ENCODE measurements at regions not wholly inside any gene's neighbourhood (a gene's known extent, or its start where the extent isn't known, plus 50 kb on each side); places are given as distances from the start of the nearest gene placed in this dataset.

- DNase-seq (ENCODE audit: low read depth, low spot score), result no peak
- no peaks in the 10 kb centered on the region for H3K27me3 ChIP-seq (ENCODE audit: insufficient read depth, insufficient read length)
- H3K4me3 ChIP-seq (ENCODE audit: insufficient read length, low read depth), result no peak overlapping the region
- H3K9me3 ChIP-seq (ENCODE audit: insufficient read depth, low read length), result no peaks in the 10 kb centered on the region
- TF ChIP-seq SUZ12 (IDR thresholded peaks at IDR 0.05; ENCODE audit: extremely low read depth, insufficient read depth, insufficient read length), result no peak
- TF ChIP-seq ZNF274 (IDR thresholded peaks at IDR 0.05; ENCODE audit: low read depth, low read length), result no peak
- no peak for TF ChIP-seq YY1 (IDR thresholded peaks at IDR 0.05; ENCODE audit: insufficient read depth, insufficient read length)
- H3K9ac ChIP-seq (ENCODE audit: insufficient read length, low read depth), result no peak overlapping the region
- no peaks in the 10 kb centered on the region for H3K36me3 ChIP-seq (ENCODE audit: insufficient read depth, insufficient read length, low read length)
- H3K4me1 ChIP-seq (ENCODE audit: insufficient read depth, insufficient read length), result no peaks in the 10 kb centered on the region
These were observed 299.6 kb upstream of the KLF4 start for GRCh38 chr9:107789001-107789700.

- H3K27me3 ChIP-seq (ENCODE audit: insufficient read depth, insufficient read length), result no peaks in the 10 kb centered on the region
- DNase-seq (ENCODE audit: low read depth, low spot score), result no peak
- H3K9me3 ChIP-seq (ENCODE audit: insufficient read depth, low read length), result no peaks in the 10 kb centered on the region
- TF ChIP-seq ZNF274 (IDR thresholded peaks at IDR 0.05; ENCODE audit: low read depth, low read length), result no peak
- no peak for TF ChIP-seq SUZ12 (IDR thresholded peaks at IDR 0.05; ENCODE audit: extremely low read depth, insufficient read depth, insufficient read length)
- no peak for TF ChIP-seq YY1 (IDR thresholded peaks at IDR 0.05; ENCODE audit: insufficient read depth, insufficient read length)
- no peaks in the 10 kb centered on the region for H3K4me1 ChIP-seq (ENCODE audit: insufficient read depth, insufficient read length)
- no peak overlapping the region for H3K9ac ChIP-seq (ENCODE audit: insufficient read length, low read depth)
- no peaks in the 10 kb centered on the region for H3K36me3 ChIP-seq (ENCODE audit: insufficient read depth, insufficient read length, low read length)
- H3K4me3 ChIP-seq (ENCODE audit: insufficient read length, low read depth), result no peak overlapping the region
These were observed 297.0 kb upstream of the KLF4 start for GRCh38 chr9:107786561-107786960.

GRCh38 chr9:107784235-107784958, 294.8 kb upstream of the KLF4 start:
- Histone ChIP-seq H3K9me3 (ENCODE audit: insufficient read depth, low read length) (no peaks in the 10 kb centered on the region), H3K9ac (ENCODE audit: insufficient read length, low read depth) (no peak overlapping the region), H3K4me1 (ENCODE audit: insufficient read depth, insufficient read length) (no peaks in the 10 kb centered on the region), H3K27me3 (ENCODE audit: insufficient read depth, insufficient read length) (no peaks in the 10 kb centered on the region), H3K36me3 (ENCODE audit: insufficient read depth, insufficient read length, low read length) (no peaks in the 10 kb centered on the region), H3K4me3 (ENCODE audit: insufficient read length, low read depth) (no peak overlapping the region)
- TF ChIP-seq ZNF274 (IDR thresholded peaks at IDR 0.05; ENCODE audit: low read depth, low read length) (no peak), SUZ12 (IDR thresholded peaks at IDR 0.05; ENCODE audit: extremely low read depth, insufficient read depth, insufficient read length) (no peak), YY1 (IDR thresholded peaks at IDR 0.05; ENCODE audit: insufficient read depth, insufficient read length) (no peak)
- no peak for DNase-seq (ENCODE audit: low read depth, low spot score)

GRCh38 chr9:107782789-107783188, 293.2 kb upstream of the KLF4 start:
- H3K9ac ChIP-seq (ENCODE audit: insufficient read length, low read depth), result no peak overlapping the region
- DNase-seq (ENCODE audit: low read depth, low spot score), result no peak
- TF ChIP-seq SUZ12 (IDR thresholded peaks at IDR 0.05; ENCODE audit: extremely low read depth, insufficient read depth, insufficient read length) (no peak), YY1 (IDR thresholded peaks at IDR 0.05; ENCODE audit: insufficient read depth, insufficient read length) (no peak), ZNF274 (IDR thresholded peaks at IDR 0.05; ENCODE audit: low read depth, low read length) (no peak)
- H3K27me3 ChIP-seq (ENCODE audit: insufficient read depth, insufficient read length), result no peaks in the 10 kb centered on the region
- no peak overlapping the region for H3K4me3 ChIP-seq (ENCODE audit: insufficient read length, low read depth)
- no peaks in the 10 kb centered on the region for H3K4me1 ChIP-seq (ENCODE audit: insufficient read depth, insufficient read length)
- H3K9me3 ChIP-seq (ENCODE audit: insufficient read depth, low read length), result no peaks in the 10 kb centered on the region
- H3K36me3 ChIP-seq (ENCODE audit: insufficient read depth, insufficient read length, low read length), result no peaks in the 10 kb centered on the region

GRCh38 chr9:107782381-107782780, 292.8 kb upstream of the KLF4 start:
- no peaks in the 10 kb centered on the region for H3K9me3 ChIP-seq (ENCODE audit: insufficient read depth, low read length)
- no peaks in the 10 kb centered on the region for H3K27me3 ChIP-seq (ENCODE audit: insufficient read depth, insufficient read length)
- no peaks in the 10 kb centered on the region for H3K36me3 ChIP-seq (ENCODE audit: insufficient read depth, insufficient read length, low read length)
- H3K4me3 ChIP-seq (ENCODE audit: insufficient read length, low read depth), result no peak overlapping the region
- no peaks in the 10 kb centered on the region for H3K4me1 ChIP-seq (ENCODE audit: insufficient read depth, insufficient read length)
- TF ChIP-seq YY1 (IDR thresholded peaks at IDR 0.05; ENCODE audit: insufficient read depth, insufficient read length) (no peak), ZNF274 (IDR thresholded peaks at IDR 0.05; ENCODE audit: low read depth, low read length) (no peak), SUZ12 (IDR thresholded peaks at IDR 0.05; ENCODE audit: extremely low read depth, insufficient read depth, insufficient read length) (no peak)
- no peak for DNase-seq (ENCODE audit: low read depth, low spot score)
- H3K9ac ChIP-seq (ENCODE audit: insufficient read length, low read depth), result no peak overlapping the region

GRCh38 chr9:107780960-107781359, 291.4 kb upstream of the KLF4 start:
- DNase-seq (ENCODE audit: low read depth, low spot score), result no peak
- H3K9me3 ChIP-seq (ENCODE audit: insufficient read depth, low read length), result no peaks in the 10 kb centered on the region
- H3K9ac ChIP-seq (ENCODE audit: insufficient read length, low read depth), result no peak overlapping the region
- H3K4me1 ChIP-seq (ENCODE audit: insufficient read depth, insufficient read length), result no peaks in the 10 kb centered on the region
- TF ChIP-seq YY1 (IDR thresholded peaks at IDR 0.05; ENCODE audit: insufficient read depth, insufficient read length) (no peak), SUZ12 (IDR thresholded peaks at IDR 0.05; ENCODE audit: extremely low read depth, insufficient read depth, insufficient read length) (no peak), ZNF274 (IDR thresholded peaks at IDR 0.05; ENCODE audit: low read depth, low read length) (no peak)
- no peaks in the 10 kb centered on the region for H3K27me3 ChIP-seq (ENCODE audit: insufficient read depth, insufficient read length)
- H3K36me3 ChIP-seq (ENCODE audit: insufficient read depth, insufficient read length, low read length), result no peaks in the 10 kb centered on the region
- no peak overlapping the region for H3K4me3 ChIP-seq (ENCODE audit: insufficient read length, low read depth)

- Histone ChIP-seq H3K9ac (ENCODE audit: insufficient read length, low read depth) (no peak overlapping the region), H3K4me1 (ENCODE audit: insufficient read depth, insufficient read length) (no peaks in the 10 kb centered on the region), H3K4me3 (ENCODE audit: insufficient read length, low read depth) (no peak overlapping the region), H3K9me3 (ENCODE audit: insufficient read depth, low read length) (no peaks in the 10 kb centered on the region), H3K27me3 (ENCODE audit: insufficient read depth, insufficient read length) (no peaks in the 10 kb centered on the region), H3K36me3 (ENCODE audit: insufficient read depth, insufficient read length, low read length) (no peaks in the 10 kb centered on the region)
- DNase-seq (ENCODE audit: low read depth, low spot score), result no peak
- no peak for TF ChIP-seq ZNF274 (IDR thresholded peaks at IDR 0.05; ENCODE audit: low read depth, low read length)
- TF ChIP-seq YY1 (IDR thresholded peaks at IDR 0.05; ENCODE audit: insufficient read depth, insufficient read length), result no peak
- no peak for TF ChIP-seq SUZ12 (IDR thresholded peaks at IDR 0.05; ENCODE audit: extremely low read depth, insufficient read depth, insufficient read length)
These were observed 290.2 kb upstream of the KLF4 start for GRCh38 chr9:107779731-107780130.

All from NT2/D1 (cell line).